ENCODE measurements at regions not wholly inside any gene's neighbourhood (a gene's known extent, or its start where the extent isn't known, plus 50 kb on each side); places are given as distances from the start of the nearest gene placed in this dataset.

- H3K9me3 ChIP-seq = no peaks in the 10 kb centered on the region
- DNase-seq = no peak
- ATAC-seq = no peak
Measured at GRCh38 chr16:14374451-14375131, 255.5 kb downstream of the PARN start.

GRCh38 chr16:14373896-14374295 is 256.2 kb downstream of the PARN start:
- Histone ChIP-seq H3K27me3 (ENCODE audit: low read depth) (no peaks in the 10 kb centered on the region), H3K9me3 (no peaks in the 10 kb centered on the region), H3K4me1 (no peaks in the 10 kb centered on the region), H3K36me3 (no peaks in the 10 kb centered on the region), H3K4me3 (no peak overlapping the region), H3K27ac (no peak overlapping the region)
- intact Hi-C loops (cut with DNase I) = no loop called here
- no peak for TF ChIP-seq CTCF (IDR thresholded peaks at IDR 0.05)
- DNase-seq (no peak), ATAC-seq (no peak)

More at GRCh38 chr16:14374451-14375131, 255.5 kb downstream of the PARN start:
- Histone ChIP-seq H3K27ac (no peak overlapping the region), H3K4me3 (no peak overlapping the region), H3K36me3 (no peaks in the 10 kb centered on the region), H3K27me3 (ENCODE audit: low read depth) (no peaks in the 10 kb centered on the region), H3K4me1 (no peaks in the 10 kb centered on the region)
- no peak for TF ChIP-seq CTCF (IDR thresholded peaks at IDR 0.05)
- intact Hi-C loops (cut with DNase I) = no loop called here

GRCh38 chr16:14373406-14373805 is 256.7 kb downstream of the PARN start:
- no peaks in the 10 kb centered on the region for H3K36me3 ChIP-seq
- H3K9me3 ChIP-seq = no peaks in the 10 kb centered on the region
- no peak for ATAC-seq
- H3K27me3 ChIP-seq (ENCODE audit: low read depth) = no peaks in the 10 kb centered on the region
- H3K4me3 ChIP-seq = no peak overlapping the region
- TF ChIP-seq CTCF (IDR thresholded peaks at IDR 0.05) = no peak
- H3K27ac ChIP-seq = no peak overlapping the region
- H3K4me1 ChIP-seq = no peaks in the 10 kb centered on the region
- intact Hi-C loops (cut with DNase I) = no loop called here
- DNase-seq = no peak

- DNase-seq = no peak
- no peaks in the 10 kb centered on the region for H3K27me3 ChIP-seq (ENCODE audit: low read depth)
- no peaks in the 10 kb centered on the region for H3K36me3 ChIP-seq
- TF ChIP-seq CTCF (IDR thresholded peaks at IDR 0.05) = no peak
- no peaks in the 10 kb centered on the region for H3K4me1 ChIP-seq
- H3K9me3 ChIP-seq = no peaks in the 10 kb centered on the region
- no peak overlapping the region for H3K4me3 ChIP-seq
- no peak overlapping the region for H3K27ac ChIP-seq
- intact Hi-C loops (cut with DNase I) = no loop called here
- no peak for ATAC-seq
Measured at GRCh38 chr16:14372471-14372870, 257.6 kb downstream of the PARN start.

GRCh38 chr16:14371778-14372431 is 258.2 kb downstream of the PARN start:
- Histone ChIP-seq H3K4me3 (no peak overlapping the region), H3K36me3 (no peaks in the 10 kb centered on the region), H3K27ac (no peak overlapping the region), H3K9me3 (no peaks in the 10 kb centered on the region), H3K4me1 (no peaks in the 10 kb centered on the region), H3K27me3 (ENCODE audit: low read depth) (no peaks in the 10 kb centered on the region)
- DNase-seq (no peak), ATAC-seq (no peak)
- intact Hi-C loops (cut with DNase I) = no loop called here
- TF ChIP-seq CTCF (IDR thresholded peaks at IDR 0.05) = no peak
